ENCODE measurements at regions not wholly inside any gene's neighbourhood (a gene's known extent, or its start where the extent isn't known, plus 50 kb on each side); places are given as distances from the start of the nearest gene placed in this dataset.

GRCh38 chr18:41155025-41155424 is 800.0 kb upstream of the PIK3C3 start:
- ChIA-PET CTCF (no interaction called here), POLR2A (no interaction called here)
- DNase-seq (ENCODE audit: extremely low spot score), result no peak
- TF ChIP-seq, protein P1, sequence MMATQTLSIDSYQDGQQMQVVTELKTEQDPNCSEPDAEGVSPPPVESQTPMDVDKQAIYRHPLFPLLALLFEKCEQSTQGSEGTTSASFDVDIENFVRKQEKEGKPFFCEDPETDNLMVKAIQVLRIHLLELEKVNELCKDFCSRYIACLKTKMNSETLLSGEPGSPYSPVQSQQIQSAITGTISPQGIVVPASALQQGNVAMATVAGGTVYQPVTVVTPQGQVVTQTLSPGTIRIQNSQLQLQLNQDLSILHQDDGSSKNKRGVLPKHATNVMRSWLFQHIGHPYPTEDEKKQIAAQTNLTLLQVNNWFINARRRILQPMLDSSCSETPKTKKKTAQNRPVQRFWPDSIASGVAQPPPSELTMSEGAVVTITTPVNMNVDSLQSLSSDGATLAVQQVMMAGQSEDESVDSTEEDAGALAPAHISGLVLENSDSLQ (IDR thresholded peaks at IDR 0.05), result no peak
- TF ChIP-seq FOXM1 (IDR thresholded peaks at IDR 0.05; ENCODE audit: borderline replicate concordance) (no peak), BHLHE40 (IDR thresholded peaks at IDR 0.05; ENCODE audit: borderline replicate concordance) (no peak), TARDBP (IDR thresholded peaks at IDR 0.05) (no peak), FOXA1 (IDR thresholded peaks at IDR 0.05) (no peak), FOXK2 (IDR thresholded peaks at IDR 0.05) (no peak), NFRKB (IDR thresholded peaks at IDR 0.05) (no peak), CTBP1 (IDR thresholded peaks at IDR 0.05; ENCODE audit: borderline replicate concordance) (no peak), LEF1 (IDR thresholded peaks at IDR 0.05; ENCODE audit: borderline replicate concordance) (no peak), L3MBTL2 (conservative IDR thresholded peaks at IDR 0.05) (no peak), HDGF (IDR thresholded peaks at IDR 0.05; ENCODE audit: borderline replicate concordance) (no peak), ARNT (IDR thresholded peaks at IDR 0.05) (no peak), ELF4 (IDR thresholded peaks at IDR 0.05) (no peak), SP1 (IDR thresholded peaks at IDR 0.05) (no peak), ZNF384 (IDR thresholded peaks at IDR 0.05) (no peak), SUZ12 (IDR thresholded peaks at IDR 0.05) (no peak)

DNA sequence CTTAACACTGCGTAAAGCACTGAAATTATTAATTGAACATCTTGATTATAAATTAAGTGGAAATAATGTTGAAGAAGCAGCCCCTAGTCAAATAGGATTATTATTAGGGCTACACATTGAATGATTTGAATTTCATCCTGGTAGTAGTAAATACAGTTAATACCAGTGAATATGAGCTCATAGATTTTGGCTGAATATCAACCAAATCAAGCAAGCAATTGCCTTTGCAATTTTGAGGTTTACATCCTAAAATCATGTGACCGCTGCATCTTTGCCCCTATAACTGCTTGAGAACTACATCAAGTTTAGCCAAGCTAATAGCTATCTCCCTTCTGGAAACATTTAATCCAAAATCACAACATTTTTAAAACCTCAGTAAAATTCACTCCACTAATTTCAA is 801.2 kb upstream of the PIK3C3 start:
- DNase-seq (ENCODE audit: extremely low spot score), result no peak
- CTCF ChIA-PET, result no interaction called here
- no peak for TF ChIP-seq BHLHE40 (IDR thresholded peaks at IDR 0.05; ENCODE audit: borderline replicate concordance)
- TF ChIP-seq SP1 (IDR thresholded peaks at IDR 0.05), result no peak
- no peak for TF ChIP-seq TARDBP (IDR thresholded peaks at IDR 0.05)
- no peak for TF ChIP-seq FOXA1 (IDR thresholded peaks at IDR 0.05)
- no peak for TF ChIP-seq L3MBTL2 (conservative IDR thresholded peaks at IDR 0.05)
- TF ChIP-seq ARNT (IDR thresholded peaks at IDR 0.05), result no peak
- TF ChIP-seq, protein P1 (IDR thresholded peaks at IDR 0.05), result no peak
- TF ChIP-seq FOXM1 (IDR thresholded peaks at IDR 0.05; ENCODE audit: borderline replicate concordance), result no peak
- POLR2A ChIA-PET, result no interaction called here

- DNase-seq (ENCODE audit: extremely low spot score), result no peak
- POLR2A ChIA-PET, result no interaction called here
- CTCF ChIA-PET, result no interaction called here
- no peak for TF ChIP-seq ARNT (IDR thresholded peaks at IDR 0.05)
- TF ChIP-seq NFRKB (IDR thresholded peaks at IDR 0.05), result no peak
- no peak for TF ChIP-seq FOXM1 (IDR thresholded peaks at IDR 0.05; ENCODE audit: borderline replicate concordance)
- no peak for TF ChIP-seq ZNF384 (IDR thresholded peaks at IDR 0.05)
- TF ChIP-seq SUZ12 (IDR thresholded peaks at IDR 0.05), result no peak
- no peak for TF ChIP-seq TARDBP (IDR thresholded peaks at IDR 0.05)
- no peak for TF ChIP-seq CTBP1 (IDR thresholded peaks at IDR 0.05; ENCODE audit: borderline replicate concordance)
- TF ChIP-seq LEF1 (IDR thresholded peaks at IDR 0.05; ENCODE audit: borderline replicate concordance), result no peak
- no peak for TF ChIP-seq FOXK2 (IDR thresholded peaks at IDR 0.05)
These were observed 804.7 kb upstream of the PIK3C3 start for GRCh38 chr18:41150316-41150715.

DNA sequence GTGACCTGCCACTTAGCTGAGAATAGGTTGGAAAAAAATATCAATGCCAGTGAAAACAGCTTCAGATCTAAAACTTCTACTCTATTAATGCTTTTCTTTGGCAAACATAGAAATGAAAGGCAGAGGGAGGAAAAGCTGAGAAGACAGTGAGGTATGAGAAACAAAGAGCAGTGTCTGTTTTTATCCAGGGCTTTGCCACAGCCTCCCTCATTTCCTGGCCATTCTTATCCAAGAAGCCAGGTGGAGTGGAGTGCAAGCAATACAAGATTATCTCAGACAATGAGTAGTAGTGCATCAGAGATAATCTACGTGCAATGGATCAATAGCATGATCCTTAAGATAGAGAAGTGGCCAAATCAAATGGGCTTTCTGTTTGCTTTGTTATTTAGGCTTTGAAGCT is 808.7 kb upstream of the PIK3C3 start:
- POLR2A ChIA-PET, result no interaction called here
- CTCF ChIA-PET, result no interaction called here
- DNase-seq (ENCODE audit: extremely low spot score), result no peak

DNA sequence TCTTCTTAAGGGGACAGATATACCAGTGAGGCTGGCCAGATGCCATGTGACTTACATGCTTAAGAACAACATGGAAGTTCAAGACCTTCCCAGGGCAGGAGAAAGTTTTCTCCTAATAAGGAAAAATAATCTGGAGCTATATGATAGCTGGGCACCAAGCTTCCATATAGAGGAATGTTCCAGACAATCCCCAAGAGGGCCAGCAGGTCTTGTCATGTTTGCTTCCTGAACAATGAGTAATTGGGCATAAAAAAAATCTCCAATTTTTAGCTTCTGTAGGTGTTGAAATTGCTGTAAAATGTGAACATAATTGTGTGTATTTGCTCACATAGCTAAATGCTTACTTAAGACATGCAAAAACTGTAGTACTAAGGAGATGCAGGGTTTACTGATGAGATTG is 809.5 kb upstream of the PIK3C3 start:
- TF ChIP-seq CTBP1 (IDR thresholded peaks at IDR 0.05; ENCODE audit: borderline replicate concordance) (no peak), FOXA1 (IDR thresholded peaks at IDR 0.05) (no peak), ZNF384 (IDR thresholded peaks at IDR 0.05) (no peak), BHLHE40 (IDR thresholded peaks at IDR 0.05; ENCODE audit: borderline replicate concordance) (no peak), SP1 (IDR thresholded peaks at IDR 0.05) (no peak), SUZ12 (IDR thresholded peaks at IDR 0.05) (no peak), LEF1 (IDR thresholded peaks at IDR 0.05; ENCODE audit: borderline replicate concordance) (no peak), ARNT (IDR thresholded peaks at IDR 0.05) (no peak), FOXM1 (IDR thresholded peaks at IDR 0.05; ENCODE audit: borderline replicate concordance) (no peak), NFRKB (IDR thresholded peaks at IDR 0.05) (no peak)
- CTCF ChIA-PET, result no interaction called here
- POLR2A ChIA-PET, result no interaction called here

More for the DNA sequence above, 808.7 kb upstream of the PIK3C3 start:
- no peak for TF ChIP-seq FOXM1 (IDR thresholded peaks at IDR 0.05; ENCODE audit: borderline replicate concordance)

DNA sequence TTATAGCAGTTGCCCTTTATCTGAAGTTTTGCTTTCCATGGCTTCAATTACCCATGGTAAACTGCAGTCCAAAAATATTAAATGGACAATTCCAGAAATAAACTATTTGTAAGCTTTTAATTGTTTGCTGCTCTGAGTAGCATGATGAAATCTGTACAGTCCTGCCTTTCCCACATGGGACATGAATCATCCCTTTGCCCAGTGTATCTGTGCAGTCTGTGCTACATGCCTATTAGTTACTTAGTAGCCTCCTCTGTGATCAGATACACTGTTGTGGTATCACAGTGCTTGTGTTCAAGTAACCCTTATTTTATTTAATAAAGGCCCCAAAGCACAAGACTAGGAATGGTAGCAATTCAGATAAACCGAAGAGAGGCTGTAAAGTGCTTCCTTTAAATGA is 810.6 kb upstream of the PIK3C3 start:
- no peak for DNase-seq (ENCODE audit: extremely low spot score)
- TF ChIP-seq, protein P1 (IDR thresholded peaks at IDR 0.05), result no peak
- TF ChIP-seq ARNT (IDR thresholded peaks at IDR 0.05) (no peak), ZNF384 (IDR thresholded peaks at IDR 0.05) (no peak), SP1 (IDR thresholded peaks at IDR 0.05) (no peak), BHLHE40 (IDR thresholded peaks at IDR 0.05; ENCODE audit: borderline replicate concordance) (no peak), NFRKB (IDR thresholded peaks at IDR 0.05) (no peak)
- POLR2A ChIA-PET, result no interaction called here
- CTCF ChIA-PET, result no interaction called here

More for the DNA sequence above, 809.5 kb upstream of the PIK3C3 start:
- DNase-seq (ENCODE audit: extremely low spot score), result no peak

DNA sequence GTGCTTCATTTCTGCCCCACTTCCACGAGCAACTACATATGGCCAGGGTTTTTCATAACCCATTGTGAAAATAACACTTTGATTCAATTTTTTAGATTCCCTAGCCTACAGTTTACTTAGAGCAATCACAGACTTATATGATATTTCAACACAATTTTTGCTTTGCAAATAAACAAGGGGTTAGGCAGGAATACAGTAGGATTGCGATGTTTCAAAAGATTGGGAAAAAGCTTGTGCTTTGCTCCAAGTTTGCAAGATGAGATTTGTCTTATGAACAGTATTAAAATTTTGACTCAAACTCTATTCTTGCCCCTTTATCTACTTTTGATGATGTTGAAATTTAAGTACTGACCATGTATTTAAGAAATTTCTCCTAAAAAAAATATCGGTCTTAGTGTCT is 814.5 kb upstream of the PIK3C3 start:
- no peak for DNase-seq (ENCODE audit: extremely low spot score)
- TF ChIP-seq HDGF (IDR thresholded peaks at IDR 0.05; ENCODE audit: borderline replicate concordance), result no peak
- TF ChIP-seq TARDBP (IDR thresholded peaks at IDR 0.05), result no peak
- TF ChIP-seq L3MBTL2 (conservative IDR thresholded peaks at IDR 0.05), result no peak
- TF ChIP-seq ZNF384 (IDR thresholded peaks at IDR 0.05), result no peak
- TF ChIP-seq SP1 (IDR thresholded peaks at IDR 0.05), result no peak
- TF ChIP-seq NFRKB (IDR thresholded peaks at IDR 0.05), result no peak
- POLR2A ChIA-PET, result no interaction called here
- CTCF ChIA-PET, result no interaction called here

Data from HEK293T (cell line).